ENCODE measurements at regions not wholly inside any gene's neighbourhood (a gene's known extent, or its start where the extent isn't known, plus 50 kb on each side); places are given as distances from the start of the nearest gene placed in this dataset.

- H3K4me2 ChIP-seq (ENCODE audit: low read length): no peak overlapping the region
- no peak overlapping the region for H3K56ac ChIP-seq (ENCODE audit: low read length)
- no peaks in the 10 kb centered on the region for H3K79me2 ChIP-seq (ENCODE audit: control insufficient read depth, insufficient read depth, low read length)
- H3K36me3 ChIP-seq (ENCODE audit: control insufficient read depth, insufficient read depth, low read length): no peaks in the 10 kb centered on the region
- no CpG with 5 or more reads among the region's 3 CpGs for WGBS (ENCODE audit: extremely low coverage, insufficient coverage, low lambda C conversion rate)
- H3K9ac ChIP-seq (ENCODE audit: low read length): no peak overlapping the region
- H3K23ac ChIP-seq (ENCODE audit: low read length): no peak overlapping the region
- no peak overlapping the region for H3K4ac ChIP-seq (ENCODE audit: low read depth, low read length)
- H2AK5ac ChIP-seq (ENCODE audit: low read length): no peak overlapping the region
- DNase-seq: no peak
- H3K27me3 ChIP-seq (ENCODE audit: insufficient read depth, low read length, poor library complexity): no peaks in the 10 kb centered on the region
- no peaks in the 10 kb centered on the region for H3K4me1 ChIP-seq (ENCODE audit: control insufficient read depth, low read depth, low read length)
- H2BK120ac ChIP-seq (ENCODE audit: low read depth, low read length): no peak overlapping the region
- no peak overlapping the region for H2BK15ac ChIP-seq (replicated peaks; ENCODE audit: low read depth)
- no peak overlapping the region for H4K8ac ChIP-seq (ENCODE audit: low read depth, low read length)
- no peak overlapping the region for H4K5ac ChIP-seq (ENCODE audit: low read length)
- H3K27ac ChIP-seq (ENCODE audit: low read depth, low read length): no peak overlapping the region
- H3K18ac ChIP-seq (ENCODE audit: low read length): no peak overlapping the region
- no peak overlapping the region for H3K4me3 ChIP-seq (ENCODE audit: low read length)
- no peaks in the 10 kb centered on the region for H3K79me1 ChIP-seq (ENCODE audit: low read length)
- H2BK5ac ChIP-seq (ENCODE audit: low read length): no peak overlapping the region
These were observed 166.0 kb upstream of the COL8A1 start for GRCh38 chr3:99472385-99472784.

- Histone ChIP-seq H3K27ac (ENCODE audit: low read depth, low read length) (no peak overlapping the region), H2BK15ac (replicated peaks; ENCODE audit: low read depth) (no peak overlapping the region), H3K4me1 (ENCODE audit: control insufficient read depth, low read depth, low read length) (no peaks in the 10 kb centered on the region), H3K4me3 (ENCODE audit: low read length) (no peak overlapping the region), H3K56ac (ENCODE audit: low read length) (no peak overlapping the region), H3K36me3 (ENCODE audit: control insufficient read depth, insufficient read depth, low read length) (no peaks in the 10 kb centered on the region), H3K23ac (ENCODE audit: low read length) (no peak overlapping the region), H2BK120ac (ENCODE audit: low read depth, low read length) (no peak overlapping the region), H2BK5ac (ENCODE audit: low read length) (no peak overlapping the region), H3K79me2 (ENCODE audit: control insufficient read depth, insufficient read depth, low read length) (no peaks in the 10 kb centered on the region), H4K5ac (ENCODE audit: low read length) (no peak overlapping the region), H3K27me3 (ENCODE audit: insufficient read depth, low read length, poor library complexity) (no peaks in the 10 kb centered on the region), H4K8ac (ENCODE audit: low read depth, low read length) (no peak overlapping the region), H3K18ac (ENCODE audit: low read length) (no peak overlapping the region), H3K4me2 (ENCODE audit: low read length) (no peak overlapping the region), H2AK5ac (ENCODE audit: low read length) (no peak overlapping the region), H3K79me1 (ENCODE audit: low read length) (no peaks in the 10 kb centered on the region), H3K4ac (ENCODE audit: low read depth, low read length) (no peak overlapping the region), H3K9ac (ENCODE audit: low read length) (no peak overlapping the region)
- WGBS (ENCODE audit: extremely low coverage, insufficient coverage, low lambda C conversion rate): no CpG with 5 or more reads among the region's 7 CpGs
- DNase-seq: no peak
These were observed 166.8 kb upstream of the COL8A1 start for GRCh38 chr3:99471353-99472323.

GRCh38 chr3:99470841-99471240 is 167.6 kb upstream of the COL8A1 start:
- no peaks in the 10 kb centered on the region for H3K27me3 ChIP-seq (ENCODE audit: insufficient read depth, low read length, poor library complexity)
- no peaks in the 10 kb centered on the region for H3K79me1 ChIP-seq (ENCODE audit: low read length)
- H3K4me2 ChIP-seq (ENCODE audit: low read length): no peak overlapping the region
- H2AK5ac ChIP-seq (ENCODE audit: low read length): no peak overlapping the region
- H3K79me2 ChIP-seq (ENCODE audit: control insufficient read depth, insufficient read depth, low read length): no peaks in the 10 kb centered on the region
- no peak overlapping the region for H3K27ac ChIP-seq (ENCODE audit: low read depth, low read length)
- no peak overlapping the region for H3K4ac ChIP-seq (ENCODE audit: low read depth, low read length)
- no peak overlapping the region for H4K8ac ChIP-seq (ENCODE audit: low read depth, low read length)
- H3K9ac ChIP-seq (ENCODE audit: low read length): no peak overlapping the region
- H2BK5ac ChIP-seq (ENCODE audit: low read length): no peak overlapping the region
- H3K36me3 ChIP-seq (ENCODE audit: control insufficient read depth, insufficient read depth, low read length): no peaks in the 10 kb centered on the region
- DNase-seq: no peak
- H3K4me1 ChIP-seq (ENCODE audit: control insufficient read depth, low read depth, low read length): no peaks in the 10 kb centered on the region
- no peak overlapping the region for H3K56ac ChIP-seq (ENCODE audit: low read length)
- H3K4me3 ChIP-seq (ENCODE audit: low read length): no peak overlapping the region
- no peak overlapping the region for H3K23ac ChIP-seq (ENCODE audit: low read length)
- H4K5ac ChIP-seq (ENCODE audit: low read length): no peak overlapping the region
- no peak overlapping the region for H2BK15ac ChIP-seq (replicated peaks; ENCODE audit: low read depth)
- no peak overlapping the region for H3K18ac ChIP-seq (ENCODE audit: low read length)
- H2BK120ac ChIP-seq (ENCODE audit: low read depth, low read length): no peak overlapping the region

GRCh38 chr3:99468918-99469317 is 169.5 kb upstream of the COL8A1 start:
- H3K23ac ChIP-seq (ENCODE audit: low read length): no peak overlapping the region
- H3K79me2 ChIP-seq (ENCODE audit: control insufficient read depth, insufficient read depth, low read length): no peaks in the 10 kb centered on the region
- no peak overlapping the region for H3K4ac ChIP-seq (ENCODE audit: low read depth, low read length)
- H3K36me3 ChIP-seq (ENCODE audit: control insufficient read depth, insufficient read depth, low read length): no peaks in the 10 kb centered on the region
- no peak overlapping the region for H4K5ac ChIP-seq (ENCODE audit: low read length)
- no peak overlapping the region for H3K56ac ChIP-seq (ENCODE audit: low read length)
- no peaks in the 10 kb centered on the region for H3K27me3 ChIP-seq (ENCODE audit: insufficient read depth, low read length, poor library complexity)
- no peak overlapping the region for H3K9ac ChIP-seq (ENCODE audit: low read length)
- no peak overlapping the region for H3K4me2 ChIP-seq (ENCODE audit: low read length)
- H2BK15ac ChIP-seq (replicated peaks; ENCODE audit: low read depth): no peak overlapping the region
- no peak overlapping the region for H3K4me3 ChIP-seq (ENCODE audit: low read length)
- no peak overlapping the region for H2BK5ac ChIP-seq (ENCODE audit: low read length)
- no CpG with 5 or more reads among the region's 3 CpGs for WGBS (ENCODE audit: extremely low coverage, insufficient coverage, low lambda C conversion rate)
- DNase-seq: no peak
- H4K8ac ChIP-seq (ENCODE audit: low read depth, low read length): no peak overlapping the region
- H3K27ac ChIP-seq (ENCODE audit: low read depth, low read length): no peak overlapping the region
- no peaks in the 10 kb centered on the region for H3K79me1 ChIP-seq (ENCODE audit: low read length)
- H2AK5ac ChIP-seq (ENCODE audit: low read length): no peak overlapping the region
- no peaks in the 10 kb centered on the region for H3K4me1 ChIP-seq (ENCODE audit: control insufficient read depth, low read depth, low read length)
- no peak overlapping the region for H2BK120ac ChIP-seq (ENCODE audit: low read depth, low read length)
- no peak overlapping the region for H3K18ac ChIP-seq (ENCODE audit: low read length)

GRCh38 chr3:99467420-99467819 is 171.0 kb upstream of the COL8A1 start:
- Histone ChIP-seq H3K23ac (ENCODE audit: low read length) (no peak overlapping the region), H3K4me1 (ENCODE audit: control insufficient read depth, low read depth, low read length) (no peaks in the 10 kb centered on the region), H4K8ac (ENCODE audit: low read depth, low read length) (no peak overlapping the region), H3K18ac (ENCODE audit: low read length) (no peak overlapping the region), H3K27me3 (ENCODE audit: insufficient read depth, low read length, poor library complexity) (no peaks in the 10 kb centered on the region), H3K4me3 (ENCODE audit: low read length) (no peak overlapping the region), H2BK120ac (ENCODE audit: low read depth, low read length) (no peak overlapping the region), H2AK5ac (ENCODE audit: low read length) (no peak overlapping the region), H3K79me1 (ENCODE audit: low read length) (no peaks in the 10 kb centered on the region), H3K27ac (ENCODE audit: low read depth, low read length) (no peak overlapping the region), H4K5ac (ENCODE audit: low read length) (no peak overlapping the region), H3K56ac (ENCODE audit: low read length) (no peak overlapping the region), H3K9ac (ENCODE audit: low read length) (no peak overlapping the region), H3K36me3 (ENCODE audit: control insufficient read depth, insufficient read depth, low read length) (no peaks in the 10 kb centered on the region), H2BK5ac (ENCODE audit: low read length) (no peak overlapping the region), H2BK15ac (replicated peaks; ENCODE audit: low read depth) (no peak overlapping the region), H3K4ac (ENCODE audit: low read depth, low read length) (no peak overlapping the region), H3K79me2 (ENCODE audit: control insufficient read depth, insufficient read depth, low read length) (no peaks in the 10 kb centered on the region), H3K4me2 (ENCODE audit: low read length) (no peak overlapping the region)
- peak; percentile 13 for DNase-seq
- no CpG with 5 or more reads among the region's 3 CpGs for WGBS (ENCODE audit: extremely low coverage, insufficient coverage, low lambda C conversion rate)

GRCh38 chr3:99466331-99466730 is 172.1 kb upstream of the COL8A1 start:
- H3K27ac ChIP-seq (ENCODE audit: low read depth, low read length): no peak overlapping the region
- no peak for DNase-seq
- no CpG with 5 or more reads among the region's 2 CpGs for WGBS (ENCODE audit: extremely low coverage, insufficient coverage, low lambda C conversion rate)

More at GRCh38 chr3:99466331-99466730, 172.1 kb upstream of the COL8A1 start:
- H2BK15ac ChIP-seq (replicated peaks; ENCODE audit: low read depth): no peak overlapping the region
- H3K4me2 ChIP-seq (ENCODE audit: low read length): no peak overlapping the region
- no peaks in the 10 kb centered on the region for H3K4me1 ChIP-seq (ENCODE audit: control insufficient read depth, low read depth, low read length)
- H3K23ac ChIP-seq (ENCODE audit: low read length): no peak overlapping the region
- no peak overlapping the region for H4K8ac ChIP-seq (ENCODE audit: low read depth, low read length)
- no peaks in the 10 kb centered on the region for H3K79me2 ChIP-seq (ENCODE audit: control insufficient read depth, insufficient read depth, low read length)
- H4K5ac ChIP-seq (ENCODE audit: low read length): no peak overlapping the region
- no peaks in the 10 kb centered on the region for H3K27me3 ChIP-seq (ENCODE audit: insufficient read depth, low read length, poor library complexity)
- H2AK5ac ChIP-seq (ENCODE audit: low read length): no peak overlapping the region
- no peak overlapping the region for H3K56ac ChIP-seq (ENCODE audit: low read length)
- no peak overlapping the region for H3K9ac ChIP-seq (ENCODE audit: low read length)
- no peak overlapping the region for H3K4me3 ChIP-seq (ENCODE audit: low read length)
- no peak overlapping the region for H3K4ac ChIP-seq (ENCODE audit: low read depth, low read length)
- H3K79me1 ChIP-seq (ENCODE audit: low read length): no peaks in the 10 kb centered on the region
- no peaks in the 10 kb centered on the region for H3K36me3 ChIP-seq (ENCODE audit: control insufficient read depth, insufficient read depth, low read length)
- no peak overlapping the region for H2BK5ac ChIP-seq (ENCODE audit: low read length)
- H2BK120ac ChIP-seq (ENCODE audit: low read depth, low read length): no peak overlapping the region
- H3K18ac ChIP-seq (ENCODE audit: low read length): no peak overlapping the region
